Upper lobe of right lung (tissue), 1 donor: ENCODE measurements at regions not wholly inside any gene's neighbourhood (a gene's known extent, or its start where the extent isn't known, plus 50 kb on each side); places are given as distances from the start of the nearest gene placed in this dataset.
"Not testable (repeated sequence)": the region's sequence is repeated elsewhere in the genome, so short reads cannot be mapped to it uniquely, and the experiment has no call there.

Source experiments
- ATAC-seq: fragments of 200-7000 bp; cut with Tn5 transposase; one replicate; pipeline ENCODE4 v1.9.1; 2020; ENCODE audit warnings: mild to moderate bottlenecking, moderate library complexity
- DNase-seq: peaks from one replicate; pipeline ENCODE4 v3.0.0-alpha.2; 2020
- H3K27ac ChIP-seq: fragments of 200-600 bp; one replicate; pipeline ENCODE4 v1.8.0; 2022
- H3K27me3 ChIP-seq: fragments of 200-600 bp; one replicate; pipeline ENCODE4 v1.8.0; 2022; ENCODE audit warnings: mild to moderate bottlenecking
- H3K36me3 ChIP-seq: fragments of 200-600 bp; one replicate; pipeline ENCODE4 v1.8.0; 2022
- H3K4me1 ChIP-seq: fragments of 200-600 bp; one replicate; pipeline ENCODE4 v1.8.0; 2022
- H3K4me3 ChIP-seq: fragments of 200-600 bp; one replicate; pipeline ENCODE4 v1.8.0; 2022; ENCODE audit warnings: mild to moderate bottlenecking
- H3K9me3 ChIP-seq: fragments of 200-600 bp; one replicate; pipeline ENCODE4 v1.8.0; 2022
- intact Hi-C: fragments of 100-400 bp; cut with DNase I; formaldehyde crosslinking; loops from one replicate; pipeline ENCODE4 v1.11.0; 2022
- TF ChIP-seq, protein P1 (sequence below): fragments of 200-600 bp; IDR thresholded peaks from one replicate; pipeline ENCODE4 v1.8.0; 2022; ENCODE audit warnings: antibody characterized with exemption
- donor health status: DM: no; HTN: yes; CAD: no; lungs with severe emphysema.

GRCh38 chr4:26192899-26193869 is 127.6 kb upstream of the RBPJ start:
- TF ChIP-seq, protein P1, sequence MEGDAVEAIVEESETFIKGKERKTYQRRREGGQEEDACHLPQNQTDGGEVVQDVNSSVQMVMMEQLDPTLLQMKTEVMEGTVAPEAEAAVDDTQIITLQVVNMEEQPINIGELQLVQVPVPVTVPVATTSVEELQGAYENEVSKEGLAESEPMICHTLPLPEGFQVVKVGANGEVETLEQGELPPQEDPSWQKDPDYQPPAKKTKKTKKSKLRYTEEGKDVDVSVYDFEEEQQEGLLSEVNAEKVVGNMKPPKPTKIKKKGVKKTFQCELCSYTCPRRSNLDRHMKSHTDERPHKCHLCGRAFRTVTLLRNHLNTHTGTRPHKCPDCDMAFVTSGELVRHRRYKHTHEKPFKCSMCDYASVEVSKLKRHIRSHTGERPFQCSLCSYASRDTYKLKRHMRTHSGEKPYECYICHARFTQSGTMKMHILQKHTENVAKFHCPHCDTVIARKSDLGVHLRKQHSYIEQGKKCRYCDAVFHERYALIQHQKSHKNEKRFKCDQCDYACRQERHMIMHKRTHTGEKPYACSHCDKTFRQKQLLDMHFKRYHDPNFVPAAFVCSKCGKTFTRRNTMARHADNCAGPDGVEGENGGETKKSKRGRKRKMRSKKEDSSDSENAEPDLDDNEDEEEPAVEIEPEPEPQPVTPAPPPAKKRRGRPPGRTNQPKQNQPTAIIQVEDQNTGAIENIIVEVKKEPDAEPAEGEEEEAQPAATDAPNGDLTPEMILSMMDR: no peak
- DNase-seq (no peak), ATAC-seq (no peak)
- H3K4me1 ChIP-seq: no peaks in the 10 kb centered on the region
- intact Hi-C loops: no loop called here
- no peak overlapping the region for H3K4me3 ChIP-seq
- H3K36me3 ChIP-seq: no peaks in the 10 kb centered on the region
- H3K27ac ChIP-seq: no peak overlapping the region
- no peaks in the 10 kb centered on the region for H3K9me3 ChIP-seq
- H3K27me3 ChIP-seq: no peaks in the 10 kb centered on the region

DNA sequence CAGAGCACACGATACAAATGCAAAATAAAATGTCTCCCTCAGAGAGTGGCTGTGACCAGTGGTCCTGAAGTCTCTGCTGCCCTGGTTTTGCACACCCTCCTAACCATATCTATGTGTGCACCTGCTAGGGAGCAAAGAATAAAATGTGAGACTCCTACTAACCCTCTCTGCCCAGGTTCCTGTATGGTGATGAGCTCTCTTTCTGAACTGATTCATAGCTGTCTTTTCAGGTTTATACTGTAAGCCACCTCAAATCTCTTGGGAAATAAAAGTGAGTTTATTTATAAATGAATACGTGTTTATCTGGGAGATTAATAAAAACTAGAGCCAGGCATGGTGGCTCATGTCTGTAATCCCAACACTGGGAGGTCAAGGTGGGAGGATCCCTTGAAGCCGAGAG is 126.0 kb upstream of the RBPJ start:
- H3K4me3 ChIP-seq: no peak overlapping the region
- DNase-seq: no peak
- H3K4me1 ChIP-seq: no peaks in the 10 kb centered on the region
- no peaks in the 10 kb centered on the region for H3K27me3 ChIP-seq
- TF ChIP-seq, protein P1: no peak
- intact Hi-C loops: no loop called here
- no peaks in the 10 kb centered on the region for H3K9me3 ChIP-seq
- no peaks in the 10 kb centered on the region for H3K36me3 ChIP-seq
- no peak for ATAC-seq
- H3K27ac ChIP-seq: no peak overlapping the region

GRCh38 chr4:26196567-26196966 is 124.2 kb upstream of the RBPJ start:
- TF ChIP-seq, protein P1: no peak
- no peaks in the 10 kb centered on the region for H3K4me1 ChIP-seq
- H3K27ac ChIP-seq: no peak overlapping the region
- H3K9me3 ChIP-seq: no peaks in the 10 kb centered on the region
- H3K36me3 ChIP-seq: no peaks in the 10 kb centered on the region
- intact Hi-C loops: no loop called here
- no peak overlapping the region for H3K4me3 ChIP-seq
- DNase-seq: no peak
- ATAC-seq: no peak
- H3K27me3 ChIP-seq: no peaks in the 10 kb centered on the region

DNA sequence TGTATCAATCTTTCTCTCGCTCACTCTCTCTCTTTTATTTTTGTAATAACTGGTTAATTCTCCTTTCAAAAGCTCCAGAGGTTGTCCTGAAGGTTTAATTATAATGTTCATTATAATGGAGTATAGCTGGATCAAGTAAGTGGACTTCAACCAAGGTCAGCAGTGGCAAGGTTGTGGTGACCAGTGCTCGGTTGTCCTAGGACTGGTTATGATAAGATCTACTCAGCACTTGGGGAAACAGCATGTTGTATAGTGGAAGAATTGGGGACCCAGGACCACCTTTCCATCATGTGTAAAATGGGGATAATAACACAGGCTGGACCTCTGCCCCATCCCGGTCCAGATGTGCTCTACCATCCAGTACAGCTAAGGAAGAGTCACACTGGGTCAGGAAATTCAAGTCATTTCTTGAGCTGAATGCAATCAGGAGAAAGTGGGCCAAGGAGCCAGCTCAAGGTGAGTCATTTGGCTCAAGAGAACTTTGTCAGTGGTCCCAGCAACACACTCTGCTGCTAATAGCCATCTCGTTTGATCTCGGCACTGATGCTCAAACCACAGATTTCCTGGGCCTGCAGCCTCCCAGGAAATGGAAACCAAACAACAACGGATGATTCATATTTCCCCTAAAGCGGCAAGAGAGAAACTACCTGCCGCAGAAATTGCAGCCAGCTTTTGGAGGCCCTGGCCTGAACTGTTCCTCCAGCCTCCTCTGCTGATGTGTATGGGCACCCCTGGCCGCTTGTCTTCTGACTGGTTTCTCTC is 123.6 kb upstream of the RBPJ start:
- no peak overlapping the region for H3K27ac ChIP-seq
- TF ChIP-seq, protein P1: no peak

GRCh38 chr4:26198931-26199330 is 121.9 kb upstream of the RBPJ start:
- H3K27ac ChIP-seq, H3K9me3 ChIP-seq, ATAC-seq, H3K4me1 ChIP-seq, H3K4me3 ChIP-seq, intact Hi-C loops, H3K36me3 ChIP-seq, DNase-seq, H3K27me3 ChIP-seq: not testable (repeated sequence)

More for the DNA sequence above, 123.6 kb upstream of the RBPJ start:
- Histone ChIP-seq H3K4me1 (no peaks in the 10 kb centered on the region), H3K27me3 (no peaks in the 10 kb centered on the region), H3K36me3 (no peaks in the 10 kb centered on the region), H3K4me3 (no peak overlapping the region), H3K9me3 (no peaks in the 10 kb centered on the region)
- intact Hi-C loops: no loop called here
- ATAC-seq: peak; percentile 42
- DNase-seq: no peak

- Histone ChIP-seq H3K4me1 (no peaks in the 10 kb centered on the region), H3K36me3 (no peaks in the 10 kb centered on the region), H3K27me3 (no peaks in the 10 kb centered on the region), H3K9me3 (no peaks in the 10 kb centered on the region), H3K27ac (no peak overlapping the region), H3K4me3 (no peak overlapping the region)
- DNase-seq (no peak), ATAC-seq (no peak)
- TF ChIP-seq, protein P1: no peak
- intact Hi-C loops: no loop called here
Measured at GRCh38 chr4:26199596-26199995, 121.2 kb upstream of the RBPJ start.
